Activated CD4-positive, alpha-beta T cell treated with anti-CD3 and anti-CD28 coated beads, Interleukin-2, amount 50 U/mL, for 16 hours (primary cell): ENCODE measurements at regions not wholly inside any gene's neighbourhood (a gene's known extent, or its start where the extent isn't known, plus 50 kb on each side); places are given as distances from the start of the nearest gene placed in this dataset.

ENCODE experiments used
- DNase-seq: peaks from one replicate; pipeline ENCODE4 v3.0.0-alpha.2; 2020

DNA sequence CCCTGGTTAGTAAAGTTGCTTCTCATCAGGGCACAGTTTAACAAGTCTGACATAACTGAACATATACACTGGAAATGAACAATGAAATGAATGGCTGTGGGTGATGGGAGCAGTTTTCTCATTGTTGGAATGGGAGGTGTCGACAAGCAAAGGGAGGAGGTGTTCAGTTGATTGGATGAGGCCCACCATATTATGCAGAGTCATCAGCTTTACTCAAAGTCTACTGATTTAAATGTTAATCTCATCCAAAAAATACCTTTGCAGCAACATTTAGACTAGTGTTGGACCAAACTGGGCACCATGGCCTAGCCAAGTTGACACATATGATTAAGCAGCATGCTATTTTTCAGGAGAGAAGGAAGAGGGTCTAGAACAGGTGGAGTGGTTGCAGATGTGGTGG, 201.7 kb downstream of the RAMP3 start:
- DNase-seq = no peak

DNA sequence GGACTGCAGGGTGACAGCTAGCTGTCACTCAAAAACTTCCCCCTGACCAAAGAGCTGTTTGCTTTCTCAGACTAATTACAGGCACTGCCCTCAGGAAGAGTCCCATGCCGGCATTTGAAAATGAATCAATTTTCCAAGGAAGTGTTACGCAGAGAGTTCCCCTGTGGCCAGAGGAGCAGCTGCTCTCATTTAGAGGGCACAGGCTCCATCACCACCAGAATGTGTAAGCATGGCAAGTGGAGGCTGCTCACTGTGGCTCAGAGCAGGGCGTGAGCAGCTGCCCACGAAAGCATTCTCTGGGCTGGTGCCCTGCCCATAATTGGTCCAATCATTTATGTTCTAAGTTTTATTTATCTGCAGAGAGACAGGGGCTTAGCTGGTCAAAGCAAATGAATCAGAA, 202.2 kb downstream of the RAMP3 start:
- no peak for DNase-seq

- DNase-seq = no peak
Observed at GRCh38 chr7:45363669-45364068, 206.1 kb downstream of the RAMP3 start.

GRCh38 chr7:45365341-45365740, 207.8 kb downstream of the RAMP3 start:
- no peak for DNase-seq

GRCh38 chr7:45366475-45366874, 207.7 kb upstream of the ADCY1 start:
- no peak for DNase-seq

DNA sequence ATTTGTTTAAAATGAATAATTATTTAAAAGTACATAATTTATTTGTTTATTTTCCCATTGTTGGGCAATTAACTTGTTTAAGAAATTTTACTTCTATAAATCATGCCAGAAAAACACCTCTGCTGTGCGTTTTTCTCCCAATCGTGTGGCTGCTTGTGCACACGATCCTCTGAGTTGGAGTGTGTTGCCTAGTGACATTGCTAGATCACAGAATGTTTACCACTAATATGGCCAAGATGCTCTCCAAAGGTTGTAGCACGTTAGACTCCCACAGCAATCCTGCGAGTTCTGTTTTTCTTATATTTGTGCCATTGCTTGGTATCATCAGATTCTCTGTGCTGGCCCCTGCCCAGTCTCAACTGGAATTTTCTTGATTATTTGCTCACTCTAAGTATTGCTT, 207.1 kb upstream of the ADCY1 start:
- DNase-seq = no peak

DNA sequence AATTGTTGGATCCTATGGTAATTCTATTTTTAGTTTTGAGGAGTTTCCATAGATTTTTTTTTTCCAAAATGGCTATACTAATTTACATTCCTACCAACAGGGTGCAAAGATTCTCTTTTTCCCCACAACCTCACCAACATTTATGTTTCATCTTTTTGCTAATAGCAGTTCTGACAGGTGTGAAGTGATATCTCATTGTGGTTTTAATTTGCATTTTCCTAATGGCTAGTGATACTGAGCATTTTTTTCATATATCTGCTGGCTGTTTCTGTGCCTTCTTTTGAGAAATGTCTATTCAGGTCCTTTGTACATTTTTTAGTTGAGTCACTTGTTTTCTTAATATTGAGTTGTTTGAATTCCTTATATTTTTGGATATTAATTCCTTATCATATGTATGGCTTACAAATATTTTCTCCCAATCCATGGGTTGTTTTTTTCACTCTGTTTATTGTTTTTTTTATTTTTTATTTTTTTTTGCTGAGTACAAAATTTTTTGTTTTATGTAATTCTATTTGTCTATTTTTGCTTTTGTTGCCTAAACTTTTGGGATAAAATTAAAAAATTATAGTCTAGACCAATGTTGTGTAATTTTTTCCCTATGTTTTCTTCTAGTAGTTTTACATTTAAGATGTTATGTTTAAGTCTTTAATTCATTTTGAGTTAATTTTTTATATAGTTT, 205.9 kb upstream of the ADCY1 start:
- no peak for DNase-seq

- no peak for DNase-seq
Observed at GRCh38 chr7:45384499-45384898, 189.7 kb upstream of the ADCY1 start.

GRCh38 chr7:45387837-45388236, 186.3 kb upstream of the ADCY1 start:
- DNase-seq = no peak

DNA sequence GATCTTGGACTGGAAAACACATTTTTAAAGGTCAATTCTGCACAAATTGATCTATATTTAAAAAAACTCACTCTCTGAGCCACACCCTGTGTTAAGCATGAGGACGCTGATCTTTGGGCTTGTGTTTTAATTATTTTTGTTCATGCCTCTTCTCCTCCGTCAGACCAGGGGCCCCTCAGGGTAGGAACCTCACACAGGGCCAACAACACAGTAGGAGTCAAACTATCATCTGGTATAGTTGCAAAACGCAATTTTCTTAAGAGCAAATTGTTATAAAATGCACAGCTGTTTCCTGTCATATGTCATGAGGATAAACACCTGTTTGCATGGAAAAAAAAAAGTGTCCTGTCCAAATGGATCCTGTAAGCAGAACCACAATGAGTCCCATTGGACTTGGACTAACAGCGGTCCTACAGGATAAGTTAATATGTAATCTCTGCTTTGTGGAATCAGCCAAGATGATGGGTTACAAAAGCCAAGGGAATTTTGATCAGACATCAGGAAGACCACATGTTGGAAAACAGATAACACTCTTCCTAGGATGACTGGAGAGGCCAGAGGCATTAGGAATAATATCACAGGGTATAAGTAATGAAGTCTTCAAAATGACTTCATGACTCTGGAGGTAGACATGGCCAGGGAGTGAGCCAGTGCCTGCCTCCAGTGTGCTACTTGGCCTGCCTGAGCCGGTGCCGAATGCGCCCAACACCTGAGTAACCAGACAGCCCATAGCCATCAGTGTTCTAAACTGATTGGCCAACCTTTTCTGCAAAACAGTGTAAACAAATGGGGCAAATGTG, 184.9 kb upstream of the ADCY1 start:
- DNase-seq = no peak

- no peak for DNase-seq
Observed at GRCh38 chr7:45390180-45390579, 184.0 kb upstream of the ADCY1 start.

DNA sequence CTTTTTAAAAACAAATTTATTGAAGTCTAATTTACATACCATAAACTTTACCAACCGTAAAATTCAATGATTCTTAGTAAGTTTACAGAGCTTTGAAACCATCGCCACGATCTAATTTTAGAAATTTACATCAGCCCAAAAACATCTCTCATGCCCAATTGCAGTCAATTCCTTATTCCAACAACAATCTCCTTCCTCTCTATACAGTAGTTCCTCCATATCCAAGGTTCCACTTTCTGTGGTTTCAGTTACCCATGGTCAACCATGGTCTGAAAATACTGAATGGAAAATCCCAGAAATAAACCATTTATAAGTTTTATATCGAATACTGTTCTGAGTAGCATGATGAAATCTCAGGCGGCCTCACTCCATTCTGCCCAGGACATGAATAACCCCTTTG, 183.4 kb upstream of the ADCY1 start:
- no peak for DNase-seq

DNA sequence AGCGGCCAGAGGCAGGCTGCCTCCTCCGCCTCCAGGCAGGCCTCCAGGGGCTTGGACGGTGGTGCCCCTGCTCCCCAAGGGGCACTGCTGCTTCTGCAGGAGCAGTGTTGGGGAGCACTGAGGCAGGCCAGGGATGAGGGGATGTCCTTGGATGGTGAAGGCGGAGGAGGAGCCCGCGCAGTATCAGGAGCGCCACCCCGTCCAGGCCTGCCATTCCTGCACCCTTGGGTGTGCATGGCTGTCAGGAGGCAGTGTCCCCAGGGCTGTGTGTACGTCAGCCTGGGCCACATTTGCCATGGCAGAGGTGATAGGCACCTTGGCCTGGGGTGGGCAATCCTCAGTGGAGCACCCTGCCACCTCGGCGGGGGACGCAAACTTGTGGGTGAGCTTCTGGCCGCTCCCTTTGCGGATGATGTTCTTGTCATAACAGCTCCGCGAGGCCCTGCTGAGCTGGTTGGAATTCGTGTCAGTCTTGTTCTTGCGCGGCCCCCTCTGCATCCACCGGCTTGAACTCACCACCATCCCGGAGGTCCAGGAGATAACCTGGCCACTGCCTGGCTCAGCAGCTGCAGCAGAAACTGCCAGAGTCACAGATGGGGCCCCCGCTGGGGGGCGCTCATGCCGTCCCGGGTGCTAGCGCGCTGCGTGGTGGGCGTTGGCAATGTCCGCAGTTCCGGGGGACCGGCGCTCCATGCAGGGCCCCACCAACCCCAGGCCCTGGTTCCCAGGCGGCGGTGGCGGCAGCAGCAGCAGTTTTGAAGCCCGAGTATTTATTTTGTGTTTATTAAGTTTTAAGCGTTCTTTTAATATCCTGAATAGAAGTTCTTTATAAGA, 182.3 kb upstream of the ADCY1 start:
- no peak for DNase-seq

- DNase-seq = no peak
Observed at GRCh38 chr7:45394117-45394708, 180.0 kb upstream of the ADCY1 start.

- DNase-seq = no peak
Observed at GRCh38 chr7:45399069-45399468, 175.1 kb upstream of the ADCY1 start.

- no peak for DNase-seq
Observed at GRCh38 chr7:45400680-45401079, 173.5 kb upstream of the ADCY1 start.

DNA sequence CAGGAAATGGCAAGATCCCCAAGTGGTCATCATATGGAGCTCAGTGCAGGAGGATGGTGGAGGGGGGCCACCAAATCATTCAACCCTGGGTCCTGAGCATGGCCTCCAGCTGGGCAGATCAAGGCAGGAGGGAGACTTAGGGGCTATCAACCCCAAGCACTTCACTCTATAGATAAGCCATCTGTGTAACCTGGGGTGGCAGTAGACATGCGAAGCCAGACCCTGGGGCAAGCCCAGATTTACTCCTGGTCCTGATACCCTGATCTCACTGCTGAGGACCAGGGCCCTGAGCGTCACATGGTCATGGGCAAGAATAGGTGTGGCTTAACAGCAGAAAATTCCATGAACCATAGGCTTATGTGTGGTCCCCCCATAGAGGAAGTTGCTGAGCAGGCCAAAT, 173.0 kb upstream of the ADCY1 start:
- DNase-seq = no peak

- DNase-seq = no peak
Observed at GRCh38 chr7:45401851-45402250, 172.3 kb upstream of the ADCY1 start.

DNA sequence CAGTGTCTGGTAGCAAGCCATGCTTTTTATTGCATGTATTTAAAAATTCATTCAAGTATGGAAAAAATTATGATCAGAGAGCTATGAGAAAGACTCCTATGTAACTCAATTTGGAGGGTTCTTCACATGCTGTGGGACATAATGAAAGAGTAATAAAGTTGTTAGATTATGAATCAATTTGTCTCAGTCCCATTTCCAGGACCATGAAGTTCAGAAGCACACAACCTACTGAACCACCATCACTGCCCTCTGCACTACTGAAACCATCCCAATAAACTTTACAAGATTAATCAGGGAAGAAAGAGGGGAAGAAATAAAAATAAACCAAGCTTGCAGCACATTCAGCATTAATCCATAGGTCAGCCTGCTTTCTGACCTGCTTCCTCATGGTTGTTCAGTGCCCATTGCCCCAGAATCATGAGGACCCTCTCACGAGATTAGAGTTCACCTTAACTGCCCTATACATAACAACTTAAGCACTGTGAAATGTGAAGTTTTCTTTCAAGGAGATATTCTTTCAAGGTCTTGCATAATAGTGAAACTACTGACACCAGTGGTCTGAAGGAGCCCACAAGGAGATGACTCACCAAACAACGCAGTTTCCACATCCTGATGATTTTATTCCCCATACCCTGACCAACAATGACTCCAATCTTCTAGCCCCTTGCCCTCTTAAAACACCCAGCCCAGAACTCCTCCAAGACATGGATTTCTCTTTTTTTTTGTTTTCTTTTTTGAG, 171.5 kb upstream of the ADCY1 start:
- DNase-seq = peak; percentile 60

GRCh38 chr7:45404622-45405021, 169.5 kb upstream of the ADCY1 start:
- DNase-seq = no peak

GRCh38 chr7:45407730-45408408, 166.3 kb upstream of the ADCY1 start:
- DNase-seq = no peak

- DNase-seq = no peak
Observed at GRCh38 chr7:45408409-45408737, 165.8 kb upstream of the ADCY1 start.
